Jurkat, Clone E6-1 (cell line): ENCODE measurements at regions not wholly inside any gene's neighbourhood (a gene's known extent, or its start where the extent isn't known, plus 50 kb on each side); places are given as distances from the start of the nearest gene placed in this dataset.
"Not testable (repeated sequence)": the region's sequence is repeated elsewhere in the genome, so short reads cannot be mapped to it uniquely, and the experiment has no call there.

Experiments
- DNase-seq: peaks from one replicate; pipeline ENCODE4 v3.0.0-alpha.2; 2011; ENCODE audit warnings: low read depth, low spot score
- H3K4me3 ChIP-seq: 2 replicates; pipeline ENCODE4 v1.5.1; 2011; ENCODE audit warnings: mild to moderate bottlenecking, low read length, control low read depth, moderate library complexity

DNA sequence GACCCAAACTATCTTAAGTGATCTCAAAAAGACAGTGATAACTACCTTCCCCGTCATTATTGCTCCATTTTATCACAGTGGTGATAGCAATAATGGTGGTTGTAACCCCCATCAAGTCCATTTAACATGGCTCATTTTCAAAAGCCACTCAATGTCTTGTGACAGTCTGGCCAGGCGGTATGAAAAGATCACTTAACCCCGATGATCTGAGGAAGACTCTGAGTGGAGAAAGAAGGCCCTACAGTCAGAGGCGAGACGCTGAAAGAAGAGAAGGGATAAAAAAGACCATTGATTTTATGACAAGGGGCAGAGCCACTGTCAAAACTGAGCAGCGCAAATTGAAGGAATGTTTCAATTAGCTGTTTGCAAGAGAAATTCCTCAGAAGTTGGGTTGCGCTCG is 417.2 kb upstream of the PBX1 start:
- H3K4me3 ChIP-seq: no peak overlapping the region
- no peak for DNase-seq

DNA sequence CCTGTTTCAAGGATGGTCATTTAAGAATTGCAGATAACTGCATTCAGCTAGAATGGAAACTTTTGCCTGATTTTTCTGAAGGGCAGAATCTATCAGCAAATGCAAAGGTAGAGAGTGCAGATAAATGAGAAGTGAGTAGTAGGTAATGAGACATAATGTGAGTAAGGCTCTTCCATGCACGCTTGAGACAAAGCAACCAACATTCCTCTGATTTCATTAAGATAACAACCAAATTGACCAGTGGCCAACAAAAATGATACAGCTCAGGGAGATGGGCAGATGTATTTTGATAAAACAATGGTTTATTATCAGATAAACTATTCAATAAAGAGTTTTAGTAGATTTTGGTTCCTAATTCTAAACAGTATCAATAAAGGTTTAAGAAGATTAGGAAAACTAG is 404.4 kb upstream of the PBX1 start:
- no peak for DNase-seq
- H3K4me3 ChIP-seq: no peak overlapping the region

GRCh38 chr1:164155347-164155746 is 403.6 kb upstream of the PBX1 start:
- no peak for DNase-seq
- no peak overlapping the region for H3K4me3 ChIP-seq

- H3K4me3 ChIP-seq: no peak overlapping the region
- no peak for DNase-seq
These were observed 395.6 kb upstream of the PBX1 start for GRCh38 chr1:164163289-164163849.

DNA sequence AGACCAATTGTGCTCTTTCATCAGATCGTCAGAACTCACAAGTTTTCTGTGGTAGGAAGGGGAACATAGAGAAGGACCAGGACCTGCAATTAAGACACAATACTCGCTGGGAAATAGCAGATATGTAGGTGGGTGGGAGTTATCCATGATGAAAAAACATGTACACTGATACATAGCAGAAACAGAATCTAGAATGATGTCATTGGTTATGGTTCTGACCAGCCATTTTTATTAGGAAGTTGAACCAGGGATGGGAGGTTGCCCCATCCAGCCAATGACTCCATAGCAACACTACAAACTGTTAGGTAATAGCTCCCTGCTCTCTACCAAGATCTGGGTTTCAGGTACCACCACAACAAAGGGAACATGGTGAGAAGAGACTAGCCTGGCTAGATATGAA is 393.5 kb upstream of the PBX1 start:
- DNase-seq: no peak
- no peak overlapping the region for H3K4me3 ChIP-seq

GRCh38 chr1:164166454-164166853 is 392.5 kb upstream of the PBX1 start:
- not testable (repeated sequence) for DNase-seq, H3K4me3 ChIP-seq

- H3K4me3 ChIP-seq: no peak overlapping the region
- no peak for DNase-seq
These were observed 381.9 kb upstream of the PBX1 start for GRCh38 chr1:164177118-164177517.

DNA sequence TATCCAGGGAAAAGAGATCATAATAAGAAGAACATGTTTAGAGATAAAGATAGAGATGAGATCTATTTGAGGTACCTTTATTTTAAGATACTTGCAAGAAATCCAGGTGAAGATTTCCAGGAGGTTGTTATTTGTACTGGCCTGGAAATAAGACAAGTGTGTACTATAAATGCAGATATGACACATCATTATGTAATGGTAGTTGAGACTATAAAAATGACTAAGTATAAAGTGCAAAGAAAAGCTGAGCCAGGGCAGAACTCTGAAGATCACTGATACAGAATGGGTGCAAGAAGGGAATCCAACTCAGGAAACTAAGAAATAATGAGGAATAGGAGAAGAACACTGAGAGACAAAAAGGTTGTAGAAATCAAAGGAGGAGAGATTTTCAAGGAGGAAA is 378.2 kb upstream of the PBX1 start:
- DNase-seq: no peak
- H3K4me3 ChIP-seq: no peak overlapping the region

- H3K4me3 ChIP-seq: no peak overlapping the region
- no peak for DNase-seq
These were observed 374.9 kb upstream of the PBX1 start for GRCh38 chr1:164183854-164184635.

DNA sequence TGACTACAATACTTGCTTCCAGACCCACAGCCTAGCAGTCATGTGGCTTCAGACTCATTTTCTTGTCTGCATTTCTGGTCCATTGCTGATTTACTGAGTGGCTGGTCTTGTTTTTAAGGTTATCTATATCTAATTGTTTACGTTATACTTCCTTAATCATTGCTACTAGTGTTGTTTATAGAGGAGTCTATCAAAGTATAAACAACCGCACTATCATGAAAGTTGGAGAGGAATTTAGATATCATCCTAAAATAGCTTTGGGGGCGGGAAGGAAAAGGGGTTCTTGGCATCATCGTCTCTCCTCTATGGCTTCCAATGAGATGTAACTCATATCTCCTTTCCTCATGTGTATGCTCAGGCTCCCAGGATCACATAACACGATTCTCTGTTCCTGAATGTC is 372.1 kb upstream of the PBX1 start:
- DNase-seq: no peak
- H3K4me3 ChIP-seq: no peak overlapping the region

GRCh38 chr1:164188497-164188896 is 370.5 kb upstream of the PBX1 start:
- no peak overlapping the region for H3K4me3 ChIP-seq
- no peak for DNase-seq

- no peak overlapping the region for H3K4me3 ChIP-seq
These were observed 367.8 kb upstream of the PBX1 start for GRCh38 chr1:164191191-164191590.

GRCh38 chr1:164210211-164210739 is 348.7 kb upstream of the PBX1 start:
- no peak for DNase-seq

More at GRCh38 chr1:164191191-164191590, 367.8 kb upstream of the PBX1 start:
- DNase-seq: no peak

GRCh38 chr1:164223378-164223777 is 335.6 kb upstream of the PBX1 start:
- no peak overlapping the region for H3K4me3 ChIP-seq
- DNase-seq: no peak

More at GRCh38 chr1:164210211-164210739, 348.7 kb upstream of the PBX1 start:
- no peak overlapping the region for H3K4me3 ChIP-seq

GRCh38 chr1:164225011-164225410 is 334.0 kb upstream of the PBX1 start:
- no peak for DNase-seq
- H3K4me3 ChIP-seq: no peak overlapping the region

- DNase-seq: no peak
- no peak overlapping the region for H3K4me3 ChIP-seq
These were observed 332.0 kb upstream of the PBX1 start for GRCh38 chr1:164226977-164227376.

GRCh38 chr1:164228928-164229327 is 330.1 kb upstream of the PBX1 start:
- no peak overlapping the region for H3K4me3 ChIP-seq
- no peak for DNase-seq

DNA sequence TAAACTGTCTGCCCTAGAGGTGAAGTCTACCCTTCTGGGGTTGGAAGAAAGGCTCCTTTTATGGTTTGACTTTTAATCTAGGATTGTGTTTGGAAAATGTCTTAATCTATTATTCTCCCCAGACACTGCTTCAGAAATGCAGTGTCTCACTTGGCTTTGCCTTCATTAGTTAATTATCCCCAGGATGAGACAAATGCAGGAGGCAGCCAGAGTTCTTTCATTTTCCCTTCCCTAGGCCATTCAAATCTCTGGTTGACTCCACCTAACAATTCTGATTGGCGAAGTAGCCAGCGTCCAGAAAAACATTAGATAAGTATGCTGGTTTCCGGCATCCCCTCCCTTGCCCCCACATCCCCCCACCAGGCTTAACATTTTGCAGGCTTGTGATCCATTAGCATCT is 325.8 kb upstream of the PBX1 start:
- DNase-seq: no peak
- H3K4me3 ChIP-seq: no peak overlapping the region

DNA sequence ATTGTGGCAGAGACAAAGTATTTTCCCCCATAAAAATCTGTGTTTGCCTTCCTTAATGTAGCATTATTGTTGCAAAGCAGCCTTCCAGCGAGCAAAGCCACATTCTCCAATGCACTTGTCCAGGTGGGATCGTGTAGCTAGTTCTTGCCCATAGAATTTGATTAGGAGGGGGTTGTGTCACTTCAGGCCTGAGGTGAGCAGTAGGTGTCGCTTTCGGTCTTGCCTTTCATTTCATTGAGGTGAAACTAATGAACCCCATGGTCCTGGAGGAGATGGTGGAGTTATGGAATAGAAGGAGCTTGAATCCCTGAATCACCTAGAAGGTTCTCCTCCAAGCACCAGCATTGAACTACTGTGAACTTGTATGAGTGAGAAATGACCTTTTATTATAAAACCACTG is 318.9 kb upstream of the PBX1 start:
- DNase-seq: no peak
- H3K4me3 ChIP-seq: no peak overlapping the region

- no peak overlapping the region for H3K4me3 ChIP-seq
- no peak for DNase-seq
These were observed 308.6 kb upstream of the PBX1 start for GRCh38 chr1:164250365-164250764.

GRCh38 chr1:164256456-164256855 is 302.5 kb upstream of the PBX1 start:
- no peak for DNase-seq
- no peak overlapping the region for H3K4me3 ChIP-seq
